Thoracic aorta (tissue), 2 donors: ENCODE measurements at regions not wholly inside any gene's neighbourhood (a gene's known extent, or its start where the extent isn't known, plus 50 kb on each side); places are given as distances from the start of the nearest gene placed in this dataset.

Source experiments
- ATAC-seq: fragments of 150-250 bp; one replicate; pipeline ENCODE4 v1.8.0; 2017; ENCODE audit warnings: low read depth; ENCODE audit not compliant: insufficient number of reproducible peaks, low FRiP score
- DNase-seq: peaks from one replicate; pipeline ENCODE4 v3.0.0-alpha.2; 2020; ENCODE audit warnings: low spot score
- H3K27ac ChIP-seq, 2 donors: fragments of 200-600 bp; sonication (generic); 1 replicate in 1 of 2; 2 replicates in 1 of 2; pipeline ENCODE4 v1.5.1; 2016; ENCODE audit warnings: mild to moderate bottlenecking in 2 of 2, moderate library complexity in 2 of 2
- H3K27me3 ChIP-seq: fragments of 200-600 bp; sonication (generic); replicated peaks from 2 replicates; pipeline ENCODE4 v1.6.0; 2016; ENCODE audit warnings: mild to moderate bottlenecking; ENCODE audit not compliant: insufficient read depth
- H3K36me3 ChIP-seq: fragments of 200-600 bp; sonication (generic); one replicate; pipeline ENCODE4 v1.5.1; 2016
- H3K4me1 ChIP-seq, 2 donors: fragments of 200-600 bp; sonication (generic); 1 replicate in 1 of 2; 2 replicates in 1 of 2; pipeline versions ENCODE4 v1.5.1 to v1.6.0; 2016; ENCODE audit warnings: low read depth in 2 of 2, mild to moderate bottlenecking in 1 of 2; ENCODE audit not compliant: control insufficient read depth in 1 of 2
- H3K4me3 ChIP-seq: fragments of 200-600 bp; sonication (generic); 2 replicates; pipeline ENCODE4 v1.5.1; 2016; ENCODE audit warnings: mild to moderate bottlenecking
- H3K9me3 ChIP-seq: fragments of 200-600 bp; sonication (generic); 2 replicates; pipeline ENCODE4 v1.5.1; 2016
- TF ChIP-seq, protein P1 (sequence below): fragments of 200-600 bp; sonication (generic); IDR thresholded peaks from one replicate; pipeline ENCODE4 v1.5.1; 2019; ENCODE audit warnings: antibody characterized with exemption

- DNase-seq (no peak), ATAC-seq (no peak)
- no peaks in the 10 kb centered on the region for H3K4me1 ChIP-seq
- no peaks in the 10 kb centered on the region for H3K36me3 ChIP-seq
- H3K27me3 ChIP-seq: no peaks in the 10 kb centered on the region
- H3K9me3 ChIP-seq: no peaks in the 10 kb centered on the region
- TF ChIP-seq, protein P1, sequence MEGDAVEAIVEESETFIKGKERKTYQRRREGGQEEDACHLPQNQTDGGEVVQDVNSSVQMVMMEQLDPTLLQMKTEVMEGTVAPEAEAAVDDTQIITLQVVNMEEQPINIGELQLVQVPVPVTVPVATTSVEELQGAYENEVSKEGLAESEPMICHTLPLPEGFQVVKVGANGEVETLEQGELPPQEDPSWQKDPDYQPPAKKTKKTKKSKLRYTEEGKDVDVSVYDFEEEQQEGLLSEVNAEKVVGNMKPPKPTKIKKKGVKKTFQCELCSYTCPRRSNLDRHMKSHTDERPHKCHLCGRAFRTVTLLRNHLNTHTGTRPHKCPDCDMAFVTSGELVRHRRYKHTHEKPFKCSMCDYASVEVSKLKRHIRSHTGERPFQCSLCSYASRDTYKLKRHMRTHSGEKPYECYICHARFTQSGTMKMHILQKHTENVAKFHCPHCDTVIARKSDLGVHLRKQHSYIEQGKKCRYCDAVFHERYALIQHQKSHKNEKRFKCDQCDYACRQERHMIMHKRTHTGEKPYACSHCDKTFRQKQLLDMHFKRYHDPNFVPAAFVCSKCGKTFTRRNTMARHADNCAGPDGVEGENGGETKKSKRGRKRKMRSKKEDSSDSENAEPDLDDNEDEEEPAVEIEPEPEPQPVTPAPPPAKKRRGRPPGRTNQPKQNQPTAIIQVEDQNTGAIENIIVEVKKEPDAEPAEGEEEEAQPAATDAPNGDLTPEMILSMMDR: no peak
- no peak overlapping the region for H3K4me3 ChIP-seq
- H3K27ac ChIP-seq: no peak overlapping the region
Observed at GRCh38 chr20:60345106-60345505, 386.9 kb downstream of the CDH26 start.

GRCh38 chr20:60349418-60349817 lies 391.2 kb downstream of the CDH26 start:
- Histone ChIP-seq H3K4me3 (no peak overlapping the region), H3K36me3 (no peaks in the 10 kb centered on the region), H3K4me1 (no peaks in the 10 kb centered on the region), H3K9me3 (no peaks in the 10 kb centered on the region), H3K27me3 (no peaks in the 10 kb centered on the region), H3K27ac (no peak overlapping the region)
- DNase-seq: no peak
- no peak for ATAC-seq
- TF ChIP-seq, protein P1: no peak

DNA sequence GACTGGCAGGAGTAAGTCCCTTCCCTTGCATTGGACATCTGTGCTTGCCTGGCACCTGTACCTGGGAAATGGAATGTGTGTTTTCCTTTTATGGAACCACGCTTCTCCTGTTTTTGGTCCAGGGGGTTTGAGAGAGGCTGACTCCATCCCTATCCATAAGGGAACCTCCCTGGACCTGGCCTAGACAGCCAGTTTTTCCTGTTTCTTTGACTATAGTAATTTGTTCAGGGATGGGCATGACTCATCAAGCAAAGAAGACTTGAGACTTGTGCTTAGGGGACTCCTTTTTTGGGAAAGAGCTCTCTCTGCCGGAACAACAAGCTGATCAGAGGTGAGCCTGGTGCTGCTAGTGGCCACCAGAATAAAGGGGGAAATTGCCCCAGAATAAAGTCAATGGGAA lies 393.8 kb downstream of the CDH26 start:
- DNase-seq (no peak), ATAC-seq (no peak)
- Histone ChIP-seq H3K4me3 (no peak overlapping the region), H3K27ac (no peak overlapping the region), H3K4me1 (no peaks in the 10 kb centered on the region), H3K36me3 (no peaks in the 10 kb centered on the region), H3K27me3 (no peaks in the 10 kb centered on the region), H3K9me3 (no peaks in the 10 kb centered on the region)
- TF ChIP-seq, protein P1: no peak

GRCh38 chr20:60352596-60352995 lies 394.4 kb downstream of the CDH26 start:
- Histone ChIP-seq H3K9me3 (no peaks in the 10 kb centered on the region), H3K4me1 (no peaks in the 10 kb centered on the region), H3K27me3 (no peaks in the 10 kb centered on the region), H3K27ac (no peak overlapping the region), H3K36me3 (no peaks in the 10 kb centered on the region), H3K4me3 (no peak overlapping the region)
- no peak for DNase-seq
- TF ChIP-seq, protein P1: no peak
- no peak for ATAC-seq

DNA sequence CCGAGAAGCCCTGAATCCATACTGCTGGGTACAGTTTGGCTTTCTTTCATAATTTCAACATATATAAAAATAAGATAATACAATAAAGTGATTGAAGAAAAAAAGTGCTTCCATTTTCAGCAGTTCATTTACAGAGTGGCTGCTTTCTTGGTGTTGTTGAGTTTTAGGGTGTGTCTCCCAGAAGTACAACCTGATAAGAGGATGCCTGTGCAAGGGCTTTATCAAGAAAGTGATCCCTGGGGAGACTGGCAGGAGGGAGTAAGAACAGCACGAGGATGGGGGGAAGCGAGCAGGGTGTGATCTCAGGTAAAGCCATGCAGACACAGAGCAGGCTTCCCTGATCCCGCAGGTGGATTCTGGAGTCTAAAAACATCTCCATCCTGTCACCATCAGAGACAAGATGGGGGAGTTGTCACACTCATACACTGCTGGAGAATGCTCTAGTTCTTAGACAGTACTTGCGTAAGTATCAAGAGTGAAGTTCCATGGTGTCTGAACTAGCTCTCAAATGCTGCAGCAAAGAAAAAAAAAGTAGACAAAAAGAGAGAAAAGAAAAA lies 395.9 kb downstream of the CDH26 start:
- H3K4me1 ChIP-seq: no peaks in the 10 kb centered on the region
- H3K36me3 ChIP-seq: no peaks in the 10 kb centered on the region
- H3K4me3 ChIP-seq: no peak overlapping the region
- no peaks in the 10 kb centered on the region for H3K9me3 ChIP-seq
- no peaks in the 10 kb centered on the region for H3K27me3 ChIP-seq
- H3K27ac ChIP-seq: no peak overlapping the region
- ATAC-seq: no peak
- DNase-seq: no peak
- TF ChIP-seq, protein P1: no peak
